ENCODE measurements at regions not wholly inside any gene's neighbourhood (a gene's known extent, or its start where the extent isn't known, plus 50 kb on each side); places are given as distances from the start of the nearest gene placed in this dataset.

- no peak for TF ChIP-seq CTCF (IDR thresholded peaks at IDR 0.05)
- TF ChIP-seq POLR2A (IDR thresholded peaks at IDR 0.05) = no peak
- TF ChIP-seq POLR2AphosphoS5 (IDR thresholded peaks at IDR 0.05) = no peak
- no peak for TF ChIP-seq EP300 (IDR thresholded peaks at IDR 0.05)
These were observed 834.1 kb upstream of the GBE1 start for GRCh38 chr3:82595530-82595929.

Measured in upper lobe of left lung (tissue), 4 donors.